ENCODE measurements at regions not wholly inside any gene's neighbourhood (a gene's known extent, or its start where the extent isn't known, plus 50 kb on each side); places are given as distances from the start of the nearest gene placed in this dataset.

DNA sequence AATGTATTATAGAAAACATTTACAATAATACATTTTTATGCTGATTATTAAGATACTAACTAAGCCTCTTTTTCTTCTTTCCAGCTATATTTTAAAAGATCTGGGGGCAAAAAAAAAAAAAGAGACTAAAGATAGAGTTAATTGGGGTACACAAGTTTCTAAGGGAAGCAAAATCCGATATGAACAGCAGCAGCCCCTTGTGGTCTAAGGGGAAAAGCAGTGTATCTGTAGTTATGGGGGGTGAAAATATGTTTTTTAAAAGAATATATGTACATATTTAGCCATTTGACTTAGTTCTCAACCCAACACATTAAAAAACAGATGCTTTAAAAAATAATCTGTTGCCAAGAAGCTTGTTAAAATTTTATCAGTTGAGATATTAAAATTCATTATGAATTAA lies 134.3 kb upstream of the POU5F2 start:
- DNase-seq, result no peak

DNA sequence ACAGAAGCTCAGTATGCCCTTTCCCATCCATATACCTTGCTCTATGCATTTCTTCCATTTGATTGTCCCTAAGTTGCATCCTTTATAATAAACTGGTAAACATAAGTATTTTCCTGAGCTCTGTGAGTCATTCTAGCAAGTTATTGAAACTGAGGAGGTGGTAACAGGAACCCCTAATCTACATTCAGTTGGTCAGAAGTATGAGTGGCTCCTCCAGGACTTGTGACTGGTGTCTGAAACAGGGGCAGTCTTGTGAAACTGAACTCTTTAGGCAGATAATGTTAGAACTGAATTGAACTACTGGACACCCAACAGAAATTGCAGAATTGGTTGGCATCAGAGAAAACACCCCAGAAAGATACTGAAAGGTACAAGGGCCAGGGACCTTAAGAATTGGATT lies 133.1 kb upstream of the POU5F2 start:
- no peak for DNase-seq

DNA sequence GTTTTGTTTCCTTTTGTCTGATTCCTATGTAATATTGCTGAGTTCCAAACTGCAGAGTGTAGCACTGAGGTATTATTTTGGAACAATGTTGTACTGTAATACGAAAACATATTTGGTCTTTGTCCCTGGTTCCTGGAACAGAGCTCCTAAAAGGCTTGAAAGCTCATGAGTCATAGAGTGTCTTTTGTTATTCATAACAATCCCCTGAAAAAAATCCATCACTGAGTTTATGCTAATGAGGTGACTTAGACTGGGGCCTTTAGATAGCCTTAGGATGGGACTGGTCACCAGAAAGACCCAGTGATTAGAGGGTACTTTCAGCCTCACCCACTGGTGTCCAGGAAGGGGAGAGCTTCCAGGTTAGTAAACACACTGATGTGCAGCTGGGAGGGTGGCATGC lies 132.7 kb upstream of the POU5F2 start:
- no peak for DNase-seq

GRCh38 chr5:93873211-93873736 lies 131.9 kb upstream of the POU5F2 start:
- no peak for DNase-seq

GRCh38 chr5:93870649-93871048 lies 129.2 kb upstream of the POU5F2 start:
- no peak for DNase-seq

DNA sequence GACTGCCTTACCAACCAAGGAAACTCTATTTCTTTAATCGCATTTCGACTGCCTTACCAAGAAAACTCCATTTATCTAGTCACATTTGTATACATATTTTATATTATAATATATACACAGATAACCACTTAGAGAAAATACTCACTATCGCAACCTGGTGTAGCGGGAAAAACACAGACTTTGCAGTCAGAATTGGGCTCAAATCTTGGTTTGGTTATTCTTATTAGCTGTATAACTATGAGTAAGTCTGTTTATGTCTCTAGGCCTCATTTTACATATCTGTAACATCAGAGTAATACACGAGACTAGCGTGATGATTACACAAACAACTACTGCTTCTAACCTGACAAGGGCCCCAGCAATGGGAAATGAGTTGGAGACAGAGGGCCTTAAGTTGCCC lies 127.5 kb upstream of the POU5F2 start:
- DNase-seq, result no peak

GRCh38 chr5:93850311-93850710 lies 108.9 kb upstream of the POU5F2 start:
- DNase-seq, result no peak

DNA sequence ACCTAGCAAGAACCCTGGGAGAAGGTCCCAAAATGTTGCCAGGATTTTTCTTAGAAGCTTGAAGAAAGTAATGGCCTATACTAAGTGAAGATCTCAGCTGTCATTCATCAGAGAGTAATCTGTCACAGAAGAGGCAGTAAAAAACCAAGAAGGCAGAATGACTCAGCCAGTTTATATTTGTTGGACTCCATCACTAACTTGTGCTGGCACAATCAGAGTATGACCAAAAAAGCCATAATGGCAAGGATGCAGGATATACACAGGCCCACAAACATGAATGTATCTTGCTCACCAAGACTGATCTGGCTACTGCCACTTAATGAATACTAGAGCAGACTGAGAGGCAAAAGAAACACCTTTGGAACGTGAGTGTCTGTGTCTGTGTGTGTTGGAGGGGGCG lies 104.0 kb upstream of the POU5F2 start:
- DNase-seq, result no peak

DNA sequence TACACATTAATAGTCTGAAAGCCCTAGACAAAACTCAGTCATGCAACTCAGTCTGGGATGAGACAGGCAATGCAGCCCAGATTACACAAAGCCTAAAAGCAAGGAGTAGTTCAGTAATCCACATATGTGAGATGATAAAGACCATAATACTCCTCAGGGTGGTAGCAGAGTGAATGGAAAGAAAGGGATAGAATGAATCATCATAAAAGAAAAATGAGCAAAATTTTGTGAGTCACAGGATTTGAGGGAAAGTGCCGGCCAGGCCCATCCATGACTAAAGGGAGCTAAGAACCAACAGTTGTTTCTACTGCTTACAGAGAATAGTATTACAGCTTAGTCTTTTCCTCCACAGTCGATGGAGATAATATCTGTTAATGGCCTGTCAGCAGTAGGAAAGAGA lies 90.0 kb upstream of the POU5F2 start:
- DNase-seq, result no peak

DNA sequence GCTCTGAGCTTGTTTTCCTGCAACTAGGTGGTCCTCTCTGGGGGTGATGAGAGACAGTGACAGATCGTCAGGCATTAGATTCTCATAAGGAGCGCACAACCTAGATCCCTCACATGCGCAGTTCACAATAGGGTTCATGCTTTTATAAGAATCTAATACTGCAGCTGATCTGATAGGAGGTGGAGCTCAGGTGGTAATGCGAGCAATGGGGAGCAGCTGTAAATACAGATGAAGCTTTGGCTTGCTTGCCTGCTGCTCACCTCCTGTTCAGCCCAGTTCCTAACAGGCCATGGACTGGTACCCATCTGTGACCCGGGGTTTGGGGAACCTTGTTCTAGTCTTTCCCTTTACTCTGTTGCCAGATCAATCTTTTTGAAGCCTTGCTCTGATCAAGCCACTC lies 89.5 kb upstream of the POU5F2 start:
- no peak for DNase-seq

- no peak for DNase-seq
Measured at GRCh38 chr5:93829346-93829745, 87.9 kb upstream of the POU5F2 start.

DNA sequence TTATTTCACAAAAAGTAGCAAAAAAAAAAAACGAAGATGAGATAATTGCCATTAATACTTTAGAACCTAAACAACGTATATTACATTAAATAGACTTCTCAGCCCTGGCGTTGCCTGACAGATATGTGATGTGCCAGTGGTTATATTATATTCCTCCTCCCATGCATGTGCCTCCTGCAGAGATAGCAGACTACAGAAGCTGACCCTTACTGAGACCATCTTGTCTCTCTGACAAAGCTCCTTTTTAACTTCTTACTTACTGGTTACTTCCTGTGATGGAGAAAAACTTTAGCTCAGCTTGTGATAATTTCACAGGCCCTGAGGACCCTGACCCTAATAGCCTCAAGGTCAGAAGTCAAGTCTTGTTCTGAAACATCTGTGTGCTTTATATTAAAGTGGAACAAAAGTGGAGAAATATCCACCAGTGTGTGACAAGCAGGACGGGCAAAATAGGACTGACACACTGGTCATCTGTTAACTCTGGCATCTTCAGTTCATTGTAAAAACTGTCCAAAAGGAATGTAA lies 80.6 kb upstream of the POU5F2 start:
- no peak for DNase-seq

- DNase-seq, result no peak
Measured at GRCh38 chr5:93819668-93820067, 78.3 kb upstream of the POU5F2 start.

DNA sequence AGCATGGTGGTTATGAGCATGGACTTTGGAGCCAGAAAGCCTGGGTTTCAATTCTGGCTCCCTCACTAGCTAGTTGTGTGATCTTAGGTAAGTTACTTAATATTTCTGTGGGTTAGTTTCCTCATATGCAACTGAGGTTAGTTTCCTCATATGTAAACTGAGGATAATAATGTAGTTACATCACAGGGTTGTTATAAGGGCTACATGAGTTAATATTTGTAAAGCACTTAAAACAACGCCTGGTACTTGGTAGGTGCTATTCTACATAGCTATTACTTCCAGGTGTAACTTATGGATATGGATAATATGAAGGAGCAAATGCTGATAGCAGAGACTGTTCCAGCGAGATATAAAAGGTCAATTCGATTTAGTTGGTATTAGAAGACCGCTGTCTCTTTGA lies 69.4 kb upstream of the POU5F2 start:
- no peak for DNase-seq

DNA sequence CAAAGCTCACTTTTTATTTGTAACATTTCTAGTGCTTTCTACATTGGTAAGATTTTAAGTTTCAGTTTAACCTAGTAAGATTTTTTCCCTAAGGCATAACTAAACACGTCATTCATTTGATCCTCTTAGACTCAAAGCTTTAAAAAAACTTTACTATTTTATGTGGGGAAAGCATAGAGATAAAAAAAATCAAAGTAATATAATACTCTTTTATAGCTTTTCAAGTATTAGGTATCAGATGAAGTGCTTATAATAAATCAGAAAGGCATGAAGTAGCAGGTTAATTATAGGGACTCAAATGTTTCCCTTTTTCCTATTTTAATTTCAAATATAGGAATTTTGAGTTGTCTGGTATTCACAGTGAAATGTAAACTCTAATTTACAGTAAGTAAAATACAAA lies 68.0 kb upstream of the POU5F2 start:
- DNase-seq, result no peak

DNA sequence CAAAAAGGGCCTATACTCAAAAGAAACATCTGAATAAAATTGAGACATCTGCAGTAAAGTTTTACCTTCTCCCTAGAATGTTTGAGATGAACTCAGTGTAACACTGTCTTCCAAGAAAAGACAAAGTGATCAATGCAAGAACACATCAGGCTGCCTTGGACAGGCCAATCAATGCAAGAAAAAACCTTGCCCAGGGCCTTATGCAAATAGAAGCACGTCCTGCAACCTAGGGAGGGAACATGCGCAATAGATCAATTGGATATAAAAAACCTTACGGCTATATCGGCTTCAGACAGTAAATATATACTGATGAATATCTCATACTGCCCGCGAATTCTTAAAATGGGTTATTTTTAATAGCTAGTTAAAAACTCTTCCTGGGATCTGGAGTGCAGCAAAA lies 66.4 kb upstream of the POU5F2 start:
- no peak for DNase-seq

DNA sequence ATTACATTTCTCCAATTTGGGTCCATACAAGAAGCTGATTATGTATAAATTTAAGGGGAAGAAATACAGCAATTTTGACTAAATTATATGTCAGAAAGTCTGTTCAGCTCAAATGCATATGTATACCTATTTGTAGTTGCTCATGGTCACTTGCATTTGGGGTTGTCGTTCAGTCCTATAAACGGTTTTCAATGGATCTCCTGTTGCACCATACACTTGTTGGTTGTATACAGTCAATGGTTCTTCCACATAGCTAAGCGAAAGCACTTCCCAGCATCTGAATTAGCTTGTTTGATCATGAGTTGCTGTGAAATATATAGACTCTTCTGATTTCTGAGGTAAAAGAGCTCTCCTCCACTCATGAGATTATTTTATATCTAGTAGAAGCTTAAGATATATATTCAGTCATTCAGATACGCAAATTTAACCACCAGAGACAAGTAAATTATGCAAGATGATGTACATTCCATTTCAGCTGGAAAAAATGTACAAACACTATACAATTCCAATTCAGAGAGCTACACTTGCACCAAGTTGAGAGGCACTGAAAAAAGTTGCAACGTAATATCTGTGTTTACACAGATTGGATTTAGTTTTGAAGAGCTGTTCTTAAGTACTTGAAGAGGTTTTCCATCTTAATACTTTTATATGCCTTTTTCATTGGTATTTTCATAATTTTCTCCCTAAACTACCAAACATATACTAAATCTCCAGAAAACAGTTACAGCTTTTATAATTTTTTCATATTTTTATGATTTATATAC lies 64.4 kb upstream of the POU5F2 start:
- no peak for DNase-seq

DNA sequence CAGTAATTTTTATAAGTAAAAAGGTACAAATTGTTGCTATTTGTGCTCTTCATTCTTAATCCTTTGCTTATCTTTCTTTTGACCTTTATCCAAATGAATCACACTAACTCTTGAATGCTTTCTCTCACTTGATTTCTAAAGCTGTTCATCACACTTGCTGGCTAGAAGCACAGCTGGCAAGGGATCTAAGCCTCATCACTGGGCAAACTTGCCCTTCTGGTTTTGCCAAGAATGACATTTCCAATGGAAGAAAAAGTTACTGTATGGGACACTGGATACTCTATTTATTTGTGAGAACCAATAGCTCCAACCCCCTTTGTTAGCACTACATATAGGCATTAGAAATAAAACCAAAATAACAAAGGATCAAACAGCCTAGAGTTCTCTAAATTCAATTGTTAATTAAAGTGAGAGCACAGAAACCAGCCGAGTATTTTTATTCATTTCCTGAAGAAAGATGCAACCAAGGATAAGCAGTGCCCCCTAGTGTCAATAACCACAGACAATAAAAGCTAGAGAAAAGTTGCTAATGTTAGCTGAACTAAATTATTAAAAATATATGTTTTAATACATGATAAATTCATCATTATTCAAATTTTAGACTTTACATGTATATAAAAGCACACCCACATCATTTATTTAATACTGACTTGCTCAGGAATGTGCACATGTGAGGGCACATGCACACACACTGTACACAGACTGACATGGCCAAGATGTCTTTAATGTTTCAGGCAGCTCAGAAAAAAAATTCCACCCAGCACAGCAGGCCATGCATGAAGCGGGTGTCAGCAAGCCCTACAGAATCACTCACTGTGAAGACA lies 59.8 kb upstream of the POU5F2 start:
- peak; percentile 56 for DNase-seq

DNA sequence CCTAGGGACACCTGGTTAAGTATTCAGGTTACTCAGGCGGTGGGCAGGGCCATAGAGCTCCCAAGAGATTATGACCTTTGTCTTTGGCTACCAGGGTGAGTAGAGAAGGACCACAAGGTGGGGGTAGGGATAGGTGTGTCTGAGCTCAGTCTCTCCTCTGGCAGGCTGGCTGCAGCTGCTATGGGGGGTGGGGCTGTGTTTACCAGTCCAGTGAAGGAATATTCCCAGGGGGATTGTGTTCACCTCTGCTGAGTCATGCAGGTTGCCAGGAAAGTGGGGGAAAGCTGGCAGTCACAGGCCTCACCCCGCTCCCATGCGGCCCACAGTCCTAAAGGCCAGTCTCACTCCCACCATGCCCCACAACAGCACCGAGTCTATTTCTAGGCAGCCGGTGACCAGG lies 53.6 kb upstream of the POU5F2 start:
- no peak for DNase-seq

DNA sequence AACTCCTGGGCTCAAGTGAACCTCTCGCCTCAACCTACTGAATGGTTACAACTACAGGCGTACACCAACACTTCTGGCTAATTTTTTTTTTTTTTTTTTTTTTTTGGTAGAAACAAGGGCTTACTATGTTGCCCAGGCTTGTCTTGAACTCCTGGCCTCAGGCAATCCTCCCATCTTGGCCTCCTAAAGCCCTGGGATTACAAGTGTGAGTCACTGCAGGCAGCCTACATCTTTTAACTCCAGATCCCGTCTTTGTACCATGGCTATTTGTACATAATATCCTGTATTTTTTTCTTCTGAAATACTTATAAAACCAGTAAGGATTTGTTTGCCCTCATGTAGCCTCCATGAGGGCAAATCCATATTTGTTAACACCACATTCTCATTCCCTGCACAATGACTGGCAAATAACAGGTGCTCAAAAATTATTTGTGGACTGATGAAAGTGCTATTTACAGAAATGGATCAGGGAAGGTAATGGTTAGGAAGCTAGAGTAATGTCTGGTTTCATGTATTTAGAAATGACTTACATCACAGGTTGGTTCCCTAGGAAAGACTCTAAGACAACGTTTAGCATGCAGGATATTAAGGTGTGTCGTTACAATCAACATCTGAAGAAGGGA lies 51.9 kb upstream of the POU5F2 start:
- no peak for DNase-seq

DNA sequence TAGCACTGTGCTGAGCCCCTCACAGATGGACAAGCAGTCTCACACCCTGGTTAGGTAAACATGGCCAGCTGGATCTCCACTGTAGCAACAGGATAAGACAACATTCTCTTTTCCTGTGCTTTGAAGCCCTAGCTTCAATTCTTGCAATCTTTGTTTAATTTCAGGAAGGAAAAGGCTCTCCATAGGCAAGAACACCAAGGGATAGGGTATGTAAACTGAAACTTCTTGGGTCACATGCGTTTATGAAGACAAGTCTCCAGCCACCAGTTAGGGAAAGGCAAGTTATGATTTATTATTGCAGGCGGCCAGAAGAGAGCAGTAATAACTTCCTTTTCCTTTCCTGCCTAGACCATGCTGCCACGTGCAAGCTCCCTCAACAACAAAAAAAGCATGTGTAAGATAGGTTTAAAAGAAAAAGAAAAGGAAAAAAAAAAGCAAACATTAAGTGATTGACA lies 50.1 kb upstream of the POU5F2 start:
- DNase-seq, result no peak

Data from CD4-positive, alpha-beta T cell treated with Interleukin-17A for 1 hour (primary cell).